ENCODE measurements at regions not wholly inside any gene's neighbourhood (a gene's known extent, or its start where the extent isn't known, plus 50 kb on each side); places are given as distances from the start of the nearest gene placed in this dataset.
"Not testable (repeated sequence)": the region's sequence is repeated elsewhere in the genome, so short reads cannot be mapped to it uniquely, and the experiment has no call there.

- FAIRE-seq: no peak
Observed at GRCh38 chr18:47644896-47645295, 285.6 kb downstream of the SMAD2 start.

GRCh38 chr18:47637551-47637950 is 292.9 kb downstream of the SMAD2 start:
- dilution Hi-C loops (cut with MboI; ENCODE audit: extremely low pct_ligation_motif_present, low sequenced_read_pairs); H2AFZ ChIP-seq (ENCODE audit: low read depth, low read length); H3K36me3 ChIP-seq (ENCODE audit: control insufficient read depth in 2 of 2, extremely low read depth in 1 of 2, insufficient read depth in 2 of 2, low read length in 2 of 2); H3K9me3 ChIP-seq (replicated peaks; ENCODE audit: control insufficient read depth, insufficient read depth, low read length); BruUV-seq (replicated peaks); H3K4me3 ChIP-seq (replicated peaks in 1 of 3; ENCODE audit: insufficient read depth in 1 of 3, low read depth in 1 of 3, low read length in 3 of 3); H3K9me1 ChIP-seq (replicated peaks; ENCODE audit: control insufficient read depth, extremely low read depth, insufficient read depth, low read length); H3K79me2 ChIP-seq (ENCODE audit: control insufficient read depth, insufficient read depth, low read length); CTCF ChIA-PET; H3K4me2 ChIP-seq (ENCODE audit: insufficient read depth, low read length); H3K4me1 ChIP-seq (ENCODE audit: control insufficient read depth, extremely low read depth, insufficient read depth, low read length); intact Hi-C loops (cut with micrococcal nuclease); POLR2A ChIA-PET; H4K20me1 ChIP-seq (replicated peaks; ENCODE audit: control insufficient read depth, extremely low read depth, insufficient read depth, low read length); H3K27ac ChIP-seq (ENCODE audit: insufficient read depth, low read depth, low read length); H3K9ac ChIP-seq (replicated peaks; ENCODE audit: extremely low read depth, insufficient read depth, low read length); DNase-seq (ENCODE audit: low read depth, low spot score); FAIRE-seq; H3K27me3 ChIP-seq (ENCODE audit: control insufficient read depth in 2 of 2, insufficient read depth in 2 of 2, low read length in 2 of 2): not testable (repeated sequence)

More at GRCh38 chr18:47644896-47645295, 285.6 kb downstream of the SMAD2 start:
- Histone ChIP-seq H3K9ac (replicated peaks; ENCODE audit: extremely low read depth, insufficient read depth, low read length) (no peak overlapping the region), H2AFZ (ENCODE audit: low read depth, low read length) (no peak overlapping the region), H3K4me2 (ENCODE audit: insufficient read depth, low read length) (no peak overlapping the region), H3K4me3 (replicated peaks in 1 of 3; ENCODE audit: insufficient read depth in 1 of 3, low read depth in 1 of 3, low read length in 3 of 3) (no peak overlapping the region), H3K27ac (ENCODE audit: insufficient read depth, low read depth, low read length) (no peak overlapping the region), H4K20me1 (replicated peaks; ENCODE audit: control insufficient read depth, extremely low read depth, insufficient read depth, low read length) (no peaks in the 10 kb centered on the region), H3K27me3 (ENCODE audit: control insufficient read depth in 2 of 2, insufficient read depth in 2 of 2, low read length in 2 of 2) (no peaks in the 10 kb centered on the region), H3K4me1 (ENCODE audit: control insufficient read depth, extremely low read depth, insufficient read depth, low read length) (no peaks in the 10 kb centered on the region), H3K36me3 (ENCODE audit: control insufficient read depth in 2 of 2, extremely low read depth in 1 of 2, insufficient read depth in 2 of 2, low read length in 2 of 2) (no peaks in the 10 kb centered on the region), H3K9me1 (replicated peaks; ENCODE audit: control insufficient read depth, extremely low read depth, insufficient read depth, low read length) (no peaks in the 10 kb centered on the region), H3K9me3 (replicated peaks; ENCODE audit: control insufficient read depth, insufficient read depth, low read length) (no peaks in the 10 kb centered on the region), H3K79me2 (ENCODE audit: control insufficient read depth, insufficient read depth, low read length) (no peaks in the 10 kb centered on the region)
- no peak for DNase-seq (ENCODE audit: low read depth, low spot score)
- BruUV-seq (replicated peaks): no TSS peak
- CTCF ChIA-PET: no interaction called here
- TF ChIP-seq FOS (IDR thresholded peaks at IDR 0.05; ENCODE audit: borderline replicate concordance, insufficient read depth, low read length): no peak
- no peak for TF ChIP-seq GATA2 (IDR thresholded peaks at IDR 0.05; ENCODE audit: insufficient read depth, insufficient read length, low read depth, low read length)
- TF ChIP-seq CTCF (IDR thresholded peaks at IDR 0.05; ENCODE audit: extremely low read depth in 1 of 2, insufficient read depth in 1 of 2, low read depth in 1 of 2, low read length in 2 of 2): no peak
- TF ChIP-seq POLR2A (IDR thresholded peaks at IDR 0.05; ENCODE audit: low read depth, low read length): no peak
- intact Hi-C loops (cut with micrococcal nuclease) (no loop called here), dilution Hi-C loops (cut with MboI; ENCODE audit: extremely low pct_ligation_motif_present, low sequenced_read_pairs) (no loop called here)
- POLR2A ChIA-PET: no interaction called here
